ENCODE measurements at regions not wholly inside any gene's neighbourhood (a gene's known extent, or its start where the extent isn't known, plus 50 kb on each side); places are given as distances from the start of the nearest gene placed in this dataset.

- TF ChIP-seq CTCF (conservative IDR thresholded peaks at IDR 0.05 in 1 of 2, IDR thresholded peaks at IDR 0.05 in 1 of 2; ENCODE audit: low read depth in 1 of 2, low read length in 2 of 2) = no peak
- TF ChIP-seq EZH2 (IDR thresholded peaks at IDR 0.05; ENCODE audit: low read length, missing control alignments) = no peak
Measured at GRCh38 chr1:88544195-88544594, 139.9 kb upstream of the PKN2 start.

All from fibroblast of lung (primary cell).